Posterior vena cava (tissue), 2 donors: ENCODE measurements at regions not wholly inside any gene's neighbourhood (a gene's known extent, or its start where the extent isn't known, plus 50 kb on each side); places are given as distances from the start of the nearest gene placed in this dataset.
"Not testable (repeated sequence)": the region's sequence is repeated elsewhere in the genome, so short reads cannot be mapped to it uniquely, and the experiment has no call there.

ENCODE experiments used
- DNase-seq: peaks from one replicate; pipeline ENCODE4 v3.0.0-alpha.2; 2020; ENCODE audit warnings: low spot score
- intact Hi-C, 2 donors: fragments of 100-400 bp; cut with DNase I; formaldehyde crosslinking; loops; one replicate each; pipeline versions ENCODE4 v1.14.1 to v1.14.2; 2022 to 2023
- donor health status: DM: yes; HTN: yes; CAD: no.
- donor health status: DM: yes; HTN: yes; CAD: no.

DNA sequence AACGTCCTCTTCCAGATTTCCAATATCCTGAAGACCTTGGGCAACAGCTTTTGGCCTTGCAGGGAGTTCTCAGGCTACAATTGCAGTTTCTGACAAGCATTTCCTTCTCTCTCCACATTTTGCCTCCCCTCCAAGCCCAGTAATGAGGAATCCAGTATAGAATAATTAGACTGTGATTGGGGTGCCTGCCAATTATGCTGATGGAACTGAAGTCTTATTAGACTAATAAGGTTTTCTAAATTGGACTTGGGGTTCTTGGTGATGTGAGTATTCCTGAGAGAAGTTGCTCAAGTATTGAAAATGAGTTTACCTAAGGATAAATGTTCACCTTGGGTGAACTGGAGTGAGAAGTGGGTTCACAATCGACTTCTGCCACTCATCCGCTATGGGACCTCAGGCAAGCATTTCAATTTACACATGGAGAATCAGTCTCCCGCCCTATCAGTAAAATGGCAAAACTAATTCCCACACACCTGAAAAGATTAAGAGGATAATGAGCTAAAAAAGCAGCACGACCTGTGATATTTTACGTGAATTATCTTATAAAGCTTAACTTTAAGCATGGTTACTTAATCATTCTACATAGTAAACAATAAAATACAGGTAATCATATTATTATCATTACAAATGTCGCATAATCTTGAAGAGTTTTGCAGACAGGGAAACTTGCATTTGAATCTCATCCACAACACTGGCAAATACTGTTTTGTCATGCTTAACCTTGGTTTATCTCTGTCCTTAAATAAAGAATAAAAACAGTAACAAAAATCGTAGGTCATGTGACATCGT is 628.0 kb downstream of the TMEM114 start:
- DNase-seq, result no peak
- intact Hi-C loops, result no loop called here

DNA sequence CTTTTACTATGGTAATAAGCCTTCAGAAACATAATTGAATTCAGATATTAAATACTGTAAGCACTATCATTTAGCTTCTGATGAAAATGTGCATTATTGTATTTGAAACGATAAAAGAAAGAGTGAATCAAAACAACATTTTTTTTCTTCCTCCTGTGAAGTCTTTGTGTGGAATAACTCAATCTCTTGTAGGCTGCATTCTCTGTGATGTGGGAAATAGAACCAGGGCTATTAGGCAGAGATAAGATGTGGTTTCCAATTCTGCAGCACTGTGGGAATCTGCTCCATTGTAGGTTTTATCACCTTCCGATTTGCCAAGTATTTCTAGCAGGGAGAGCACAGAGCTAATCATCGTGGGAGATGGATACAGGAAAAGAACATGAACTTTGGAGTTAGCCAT is 624.5 kb downstream of the RBFOX1 start:
- no peak for DNase-seq
- intact Hi-C loops, result loop anchor here in 1 of 2 donors (10.0 kb wide), 1 partner anchor 1238 kb away; no protein-coding TSS in a partner anchor

DNA sequence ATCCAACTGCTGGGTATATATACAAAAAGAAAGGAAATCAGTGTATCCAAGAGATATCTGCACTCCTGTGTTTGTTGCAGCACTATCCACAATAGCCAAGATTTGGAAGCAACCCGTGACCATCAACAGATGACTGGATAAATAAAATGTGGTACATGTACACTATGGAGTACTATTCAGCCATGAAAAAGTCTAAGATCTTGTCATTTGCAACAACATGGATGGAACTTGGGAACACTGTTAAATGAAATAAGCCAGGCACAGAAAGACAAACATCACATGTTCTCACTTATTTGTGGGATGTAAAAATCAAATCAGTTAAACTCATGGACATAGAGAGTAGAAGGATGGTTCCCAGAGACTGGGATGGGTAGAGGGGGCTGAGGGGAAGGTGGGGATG is 620.7 kb downstream of the RBFOX1 start:
- intact Hi-C loops, result loop anchor here in 1 of 2 donors (10.0 kb wide), 1 partner anchor 1241 kb away; no protein-coding TSS in a partner anchor
- no peak for DNase-seq

- intact Hi-C loops, result no loop called here
Measured at GRCh38 chr16:7946142-7946541, 613.5 kb downstream of the RBFOX1 start.

DNA sequence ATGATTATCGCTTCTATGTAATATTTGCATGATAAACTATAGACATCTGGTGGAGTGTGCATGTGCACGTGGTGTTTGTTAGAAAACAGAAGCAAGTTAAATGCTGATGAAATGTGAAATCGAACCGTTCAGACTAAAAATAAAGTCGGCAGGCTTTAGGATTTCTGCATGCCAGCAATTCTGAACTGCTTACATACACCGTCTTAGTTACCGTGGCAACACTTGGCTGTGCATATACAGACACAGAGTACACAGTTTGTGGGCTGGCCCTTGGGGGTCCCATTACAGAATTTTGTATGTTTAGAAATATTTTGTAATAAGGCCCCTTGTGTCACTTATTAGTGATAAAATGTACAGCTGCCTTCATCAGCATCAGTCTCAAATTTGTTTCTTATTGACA is 605.5 kb downstream of the RBFOX1 start:
- no peak for DNase-seq
- intact Hi-C loops, result no loop called here

More at GRCh38 chr16:7946142-7946541, 613.5 kb downstream of the RBFOX1 start:
- no peak for DNase-seq

DNA sequence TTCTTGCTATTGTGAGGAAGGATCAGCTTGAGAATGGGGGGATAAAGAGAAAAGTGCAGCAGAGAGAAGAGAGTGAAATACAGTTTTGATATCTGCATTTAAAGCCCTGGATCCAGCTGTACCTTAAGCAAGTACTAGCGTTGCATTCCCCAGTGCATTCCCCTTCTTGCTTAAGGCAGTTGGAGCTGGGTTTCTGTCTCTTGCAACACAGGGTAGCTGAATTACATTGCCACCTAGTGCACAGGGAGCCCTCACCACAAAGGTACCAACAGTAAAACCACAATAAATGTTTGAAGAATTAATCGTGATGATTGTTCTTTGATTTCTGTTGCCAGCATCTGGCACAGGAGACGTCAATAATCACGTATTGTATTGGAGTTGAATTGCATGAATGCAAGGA is 588.7 kb downstream of the RBFOX1 start:
- intact Hi-C loops, result no loop called here
- DNase-seq, result no peak

DNA sequence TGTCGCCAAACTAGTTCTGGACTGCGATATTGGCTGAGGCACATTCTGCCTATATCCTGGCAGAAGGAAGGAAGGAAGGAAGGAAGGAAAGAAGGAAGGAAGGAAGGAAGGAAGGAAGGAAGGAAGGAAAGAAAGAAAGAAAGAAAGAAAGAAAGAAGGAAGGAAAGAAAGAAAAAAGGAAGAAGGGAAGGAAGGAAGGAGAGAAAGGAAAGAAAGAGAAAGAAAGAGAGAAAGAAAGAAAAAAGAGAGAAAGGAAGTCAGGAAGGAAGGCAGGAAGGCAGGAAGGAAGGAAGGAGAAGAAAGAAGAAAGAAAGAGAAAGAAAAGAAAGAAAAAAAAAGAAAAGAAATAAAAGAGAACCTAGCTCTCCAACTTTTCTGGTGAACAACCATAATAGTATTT is 587.1 kb downstream of the RBFOX1 start:
- intact Hi-C loops, result no loop called here
- no peak for DNase-seq

GRCh38 chr16:7914748-7915147 is 582.1 kb downstream of the RBFOX1 start:
- DNase-seq, result no peak
- intact Hi-C loops, result no loop called here

DNA sequence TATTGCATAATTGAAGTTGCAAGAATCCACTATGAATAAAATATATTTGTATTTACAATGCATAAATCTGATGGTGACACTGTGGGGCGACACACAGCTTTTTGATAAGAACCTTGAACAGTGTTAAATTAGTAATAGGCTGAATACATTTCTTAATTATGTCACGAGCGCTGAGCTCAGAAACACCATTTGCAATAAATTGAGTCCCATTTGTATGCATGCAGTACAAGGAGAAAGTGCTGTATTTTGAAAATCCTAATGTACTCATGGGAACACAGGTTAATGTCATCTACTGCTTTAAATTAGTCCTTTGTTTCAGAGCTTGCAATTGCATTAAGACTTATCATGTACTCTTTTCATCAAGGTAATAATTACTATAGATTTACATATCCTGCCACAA is 579.5 kb downstream of the RBFOX1 start:
- intact Hi-C loops, result no loop called here
- no peak for DNase-seq

GRCh38 chr16:7910116-7910515 is 577.5 kb downstream of the RBFOX1 start:
- intact Hi-C loops, result no loop called here
- no peak for DNase-seq

DNA sequence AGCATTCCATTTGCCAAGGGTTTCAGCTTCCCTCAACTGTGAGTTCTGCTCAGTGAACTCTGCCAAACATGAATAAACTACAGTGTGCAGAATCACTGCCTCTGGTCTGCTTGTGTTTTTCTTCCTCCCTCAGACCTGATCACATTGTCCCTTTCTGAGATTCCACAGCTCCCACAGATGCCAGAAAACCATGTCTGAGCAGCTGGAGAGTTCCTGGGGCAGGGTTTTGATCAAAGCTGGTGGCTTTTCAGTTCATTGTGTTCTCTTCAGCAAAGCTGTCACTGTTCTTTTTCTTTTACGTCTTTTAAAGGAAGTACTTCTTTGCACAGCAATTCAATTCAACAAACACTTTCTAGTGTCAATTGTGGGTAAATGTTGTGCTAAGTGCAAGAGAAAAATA is 555.8 kb downstream of the RBFOX1 start:
- DNase-seq, result no peak
- intact Hi-C loops, result no loop called here

- intact Hi-C loops, result no loop called here
Measured at GRCh38 chr16:7887316-7887715, 554.7 kb downstream of the RBFOX1 start.

GRCh38 chr16:7871979-7872378 is 539.3 kb downstream of the RBFOX1 start:
- intact Hi-C loops, result no loop called here
- DNase-seq, result no peak

More at GRCh38 chr16:7887316-7887715, 554.7 kb downstream of the RBFOX1 start:
- DNase-seq, result no peak

DNA sequence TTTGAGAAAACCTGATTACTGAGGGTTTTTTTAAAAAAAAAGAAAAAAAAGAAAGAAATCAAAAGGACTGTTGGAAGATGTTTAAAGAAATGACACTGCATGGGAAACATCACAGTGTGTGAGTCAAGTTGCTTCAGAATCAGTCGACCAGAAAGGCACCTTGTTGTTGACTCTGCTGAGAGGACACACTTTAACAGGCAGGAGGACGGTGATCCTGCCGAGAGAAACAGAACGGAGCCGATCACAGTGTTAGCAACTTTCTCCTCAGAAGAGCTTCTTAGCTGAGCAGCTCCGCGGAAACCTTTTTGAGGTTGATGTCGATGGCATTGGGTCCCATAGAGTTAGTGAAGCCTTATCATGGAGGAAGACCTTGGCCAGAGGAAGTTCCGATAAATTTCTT is 538.7 kb downstream of the RBFOX1 start:
- intact Hi-C loops, result no loop called here
- DNase-seq, result no peak

- no peak for DNase-seq
Measured at GRCh38 chr16:7867831-7868230, 535.2 kb downstream of the RBFOX1 start.

DNA sequence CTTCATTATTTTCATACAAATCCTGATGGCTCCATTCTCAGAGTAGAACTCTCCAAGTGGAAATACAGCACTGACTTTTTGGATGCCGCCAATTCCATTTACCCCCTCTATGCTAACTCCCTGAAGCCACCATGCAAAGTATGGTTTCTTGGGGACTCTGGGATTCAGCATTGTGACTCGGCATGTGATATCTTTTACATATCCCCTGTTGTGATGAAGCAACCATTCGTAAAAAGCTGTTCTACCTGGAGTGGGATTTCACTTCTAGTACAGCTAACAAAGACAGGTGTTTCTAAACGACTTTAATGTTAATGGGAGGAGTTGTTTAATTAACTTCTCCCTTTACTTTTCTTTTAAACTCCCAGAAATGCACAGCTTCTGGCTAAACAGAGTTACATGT is 533.5 kb downstream of the RBFOX1 start:
- DNase-seq, result no peak
- intact Hi-C loops, result no loop called here

More at GRCh38 chr16:7867831-7868230, 535.2 kb downstream of the RBFOX1 start:
- intact Hi-C loops, result no loop called here

GRCh38 chr16:7865393-7865792 is 532.7 kb downstream of the RBFOX1 start:
- intact Hi-C loops, result not testable (repeated sequence)

DNA sequence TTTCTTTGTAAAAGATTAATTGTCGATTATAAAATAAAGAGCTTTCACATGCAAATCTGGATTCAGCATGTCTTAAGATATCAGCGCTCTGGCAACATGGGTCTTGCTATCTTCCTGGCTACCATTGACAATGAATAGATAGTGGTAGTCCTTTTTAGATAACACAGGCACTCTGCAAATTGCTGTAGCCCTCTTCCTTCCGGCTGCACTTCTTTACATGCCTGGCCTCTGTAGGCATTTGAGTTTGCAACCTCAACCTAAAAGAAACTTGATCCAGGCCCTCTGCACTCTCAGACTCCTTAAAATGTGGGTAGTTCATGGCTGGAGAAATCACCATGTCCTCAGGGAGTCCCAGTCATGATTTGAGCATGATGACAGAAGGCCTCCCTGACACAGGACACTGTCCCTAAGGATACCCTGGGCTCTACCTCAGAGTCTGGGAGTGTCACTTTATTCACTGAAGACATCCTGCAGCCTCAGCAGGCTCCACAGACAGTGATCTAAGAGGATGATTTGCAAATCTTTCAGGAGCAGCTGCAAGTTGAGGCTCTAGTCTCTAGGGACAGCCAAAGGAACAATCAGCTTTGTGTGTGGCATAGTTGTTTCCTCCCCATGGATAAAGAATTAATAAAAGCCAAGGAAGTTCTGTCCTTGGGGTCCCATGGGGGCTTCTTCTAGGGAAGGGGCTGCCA is 529.4 kb downstream of the RBFOX1 start:
- intact Hi-C loops, result no loop called here
- DNase-seq, result no peak

More at GRCh38 chr16:7865393-7865792, 532.7 kb downstream of the RBFOX1 start:
- DNase-seq, result not testable (repeated sequence)

GRCh38 chr16:7853197-7853596 is 520.6 kb downstream of the RBFOX1 start:
- DNase-seq, result no peak
- intact Hi-C loops, result no loop called here

DNA sequence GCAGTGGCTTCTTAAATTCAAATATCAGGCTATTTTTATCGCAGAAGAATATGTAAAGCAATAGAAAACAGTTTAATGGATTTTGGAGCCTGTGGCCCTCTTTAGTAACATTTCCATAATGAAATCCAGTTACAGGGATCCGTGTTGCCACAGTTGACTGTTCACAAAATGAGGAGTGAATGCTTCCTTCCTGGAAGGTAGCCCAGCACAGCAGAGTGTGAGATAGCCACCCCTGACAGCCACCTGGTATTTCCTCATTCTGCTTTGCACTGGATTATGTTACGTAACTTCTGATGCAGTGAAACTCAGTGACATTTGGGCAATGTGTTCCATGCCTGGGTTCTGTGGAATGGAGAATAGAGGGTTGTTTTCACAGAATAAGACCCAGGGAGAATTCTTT is 517.2 kb downstream of the RBFOX1 start:
- intact Hi-C loops, result no loop called here

DNA sequence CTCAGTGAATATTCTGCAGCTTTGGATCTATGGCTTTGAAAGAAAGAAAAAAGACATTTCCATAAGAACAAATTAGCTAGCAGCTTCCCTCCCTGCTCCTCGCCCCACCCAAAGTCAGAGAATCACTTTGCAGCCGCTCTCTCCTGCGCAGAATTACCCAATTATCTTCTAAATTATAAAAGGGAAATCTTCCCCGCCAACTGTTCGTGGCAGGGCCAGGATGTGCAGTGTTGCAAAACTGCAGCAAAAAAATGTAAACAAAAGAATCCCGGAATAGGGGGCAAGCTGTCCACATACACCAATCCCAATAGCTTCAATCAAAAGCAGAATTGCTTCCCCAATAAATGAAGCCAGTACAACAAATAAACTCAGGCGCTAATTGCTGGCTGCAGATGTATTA is 510.6 kb downstream of the RBFOX1 start:
- no peak for DNase-seq
- intact Hi-C loops, result no loop called here

More for the DNA sequence above, 517.2 kb downstream of the RBFOX1 start:
- DNase-seq, result no peak
